C4-2B (cell line): ENCODE measurements at regions not wholly inside any gene's neighbourhood (a gene's known extent, or its start where the extent isn't known, plus 50 kb on each side); places are given as distances from the start of the nearest gene placed in this dataset.

Source experiments
- ZFX ChIP-seq: fragments of 450-650 bp; IDR thresholded peaks from 2 replicates; pipeline ENCODE4 v1.6.1; 2017
- TF ChIP-seq, protein P1 (sequence below): fragments of 450-650 bp; conservative IDR thresholded peaks from 2 replicates; pipeline ENCODE4 v1.5.1; 2017; ENCODE audit warnings: mild to moderate bottlenecking

GRCh38 chr2:236675051-236675450 is 105.4 kb downstream of the ACKR3 start:
- TF ChIP-seq, protein P1, sequence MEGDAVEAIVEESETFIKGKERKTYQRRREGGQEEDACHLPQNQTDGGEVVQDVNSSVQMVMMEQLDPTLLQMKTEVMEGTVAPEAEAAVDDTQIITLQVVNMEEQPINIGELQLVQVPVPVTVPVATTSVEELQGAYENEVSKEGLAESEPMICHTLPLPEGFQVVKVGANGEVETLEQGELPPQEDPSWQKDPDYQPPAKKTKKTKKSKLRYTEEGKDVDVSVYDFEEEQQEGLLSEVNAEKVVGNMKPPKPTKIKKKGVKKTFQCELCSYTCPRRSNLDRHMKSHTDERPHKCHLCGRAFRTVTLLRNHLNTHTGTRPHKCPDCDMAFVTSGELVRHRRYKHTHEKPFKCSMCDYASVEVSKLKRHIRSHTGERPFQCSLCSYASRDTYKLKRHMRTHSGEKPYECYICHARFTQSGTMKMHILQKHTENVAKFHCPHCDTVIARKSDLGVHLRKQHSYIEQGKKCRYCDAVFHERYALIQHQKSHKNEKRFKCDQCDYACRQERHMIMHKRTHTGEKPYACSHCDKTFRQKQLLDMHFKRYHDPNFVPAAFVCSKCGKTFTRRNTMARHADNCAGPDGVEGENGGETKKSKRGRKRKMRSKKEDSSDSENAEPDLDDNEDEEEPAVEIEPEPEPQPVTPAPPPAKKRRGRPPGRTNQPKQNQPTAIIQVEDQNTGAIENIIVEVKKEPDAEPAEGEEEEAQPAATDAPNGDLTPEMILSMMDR = no peak
- TF ChIP-seq ZFX = no peak
